SK-N-SH (cell line): ENCODE measurements at regions not wholly inside any gene's neighbourhood (a gene's known extent, or its start where the extent isn't known, plus 50 kb on each side); places are given as distances from the start of the nearest gene placed in this dataset.

Source experiments
- CTCF ChIA-PET: fragments of 300-600, 350-600 bp; formaldehyde crosslinking; extraction: SDS; loops from one replicate; lab custom pipeline; 2021; lab: Yijun Ruan, JAX
- POLR2A ChIA-PET: fragments of 350-600 bp; sonication (Branson Sonifier 250); formaldehyde crosslinking; extraction: SDS; loops from one replicate; lab custom pipeline; 2020; ENCODE audit warnings: antibody characterized with exemption, inconsistent platforms; lab: Yijun Ruan, JAX
- DNase-seq: peaks from one replicate; pipeline ENCODE4 v3.0.0; 2012
- H2AFZ ChIP-seq: fragments of 200-600 bp; sonication (generic); 2 replicates; pipeline ENCODE4 v1.8.1; 2016; ENCODE audit warnings: antibody characterized with exemption, mild to moderate bottlenecking, low read depth
- H3F3A ChIP-seq: fragments of 200-600 bp; sonication (generic); replicated peaks from 2 replicates; pipeline ENCODE3; 2016; ENCODE audit warnings: antibody characterized with exemption, mild to moderate bottlenecking; ENCODE audit not compliant: insufficient read depth
- H3K27ac ChIP-seq, 2 experiments: fragments of 200-500 bp in 1 of 2; fragments of 200-600 bp in 1 of 2; sonication (Bioruptor generic) in 1 of 2; sonication (generic), shearing (Covaris generic) in 1 of 2; 2 replicates each; pipeline versions ENCODE4 v1.5.1 to v1.6.1; 2014 to 2016; ENCODE audit warnings: low read depth in 2 of 2, inconsistent platforms in 1 of 2, low read length in 1 of 2, mild to moderate bottlenecking in 1 of 2, mixed read lengths in 1 of 2
- H3K27me3 ChIP-seq: fragments of 200-600 bp; sonication (generic), shearing (Covaris generic); 2 replicates; pipeline ENCODE4 v1.6.1; 2016; ENCODE audit warnings: mixed run types; ENCODE audit not compliant: insufficient read depth
- H3K36me3 ChIP-seq, 2 experiments: fragments of 200-500 bp in 1 of 2; fragments of 200-600 bp in 1 of 2; sonication (Bioruptor generic) in 1 of 2; sonication (generic) in 1 of 2; replicated peaks in 1 of 2; 2 replicates each; pipeline versions ENCODE3 to v1.5.1; 2014 to 2016; ENCODE audit warnings: low read length in 1 of 2, mild to moderate bottlenecking in 1 of 2; ENCODE audit not compliant: insufficient read depth in 2 of 2, control insufficient read depth in 1 of 2
- H3K4me1 ChIP-seq, 2 experiments: fragments of 200-500 bp in 1 of 2; fragments of 200-600 bp in 1 of 2; sonication (Bioruptor generic) in 1 of 2; sonication (generic), shearing (Covaris generic) in 1 of 2; 2 replicates each; pipeline versions ENCODE4 v1.5.1 to v1.6.1; 2014 to 2016; ENCODE audit warnings: low read depth in 1 of 2, low read length in 1 of 2, mixed run types in 1 of 2; ENCODE audit not compliant: insufficient read depth in 2 of 2, control insufficient read depth in 1 of 2
- H3K4me2 ChIP-seq: fragments of 200-600 bp; sonication (generic), shearing (Covaris generic); 2 replicates; pipeline ENCODE4 v1.6.1; 2017; ENCODE audit warnings: mixed run types
- H3K4me3 ChIP-seq, 2 experiments: fragments of 200-500 bp in 1 of 2; fragments of 200-600 bp in 1 of 2; sonication (Bioruptor generic) in 1 of 2; sonication (generic), shearing (Covaris generic) in 1 of 2; 2 replicates each; pipeline versions ENCODE4 v1.5.1 to v1.8.1; 2014 to 2016; ENCODE audit warnings: low read depth in 2 of 2, inconsistent platforms in 1 of 2, low read length in 1 of 2, mild to moderate bottlenecking in 1 of 2, mixed read lengths in 1 of 2, moderate library complexity in 1 of 2
- H3K79me2 ChIP-seq: fragments of 200-600 bp; sonication (generic); 2 replicates; pipeline ENCODE4 v1.8.1; 2017; ENCODE audit warnings: mild to moderate bottlenecking; ENCODE audit not compliant: insufficient read depth
- H3K9ac ChIP-seq: fragments of 200-600 bp; sonication (generic); 2 replicates; pipeline ENCODE4 v1.6.1; 2017; ENCODE audit warnings: mixed run types
- H3K9me2 ChIP-seq: fragments of 200-600 bp; sonication (generic); 2 replicates; pipeline ENCODE4 v1.6.1; 2017; ENCODE audit warnings: mixed run types
- H3K9me3 ChIP-seq: fragments of 200-600 bp; sonication (generic); 2 replicates; pipeline ENCODE4 v1.6.1; 2017; ENCODE audit warnings: mixed run types, mild to moderate bottlenecking, moderate library complexity
- H4K20me1 ChIP-seq: fragments of 200-600 bp; sonication (generic); 2 replicates; pipeline ENCODE4 v1.6.1; 2017; ENCODE audit warnings: mild to moderate bottlenecking, mixed run types; ENCODE audit not compliant: insufficient read depth
- ELF1 ChIP-seq: IDR thresholded peaks from 2 replicates; pipeline ENCODE4 v1.4.0; 2012
- FOSL2 ChIP-seq: IDR thresholded peaks from 2 replicates; pipeline ENCODE4 v1.4.0; 2012; ENCODE audit warnings: low read depth, mild to moderate bottlenecking, moderate library complexity, borderline replicate concordance
- GATA2 ChIP-seq: sonication (generic); formaldehyde crosslinking; IDR thresholded peaks from 2 replicates; pipeline ENCODE4 v1.5.0; 2020; ENCODE audit warnings: mild to moderate bottlenecking, missing genetic modification reagents
- JUND ChIP-seq: IDR thresholded peaks from 2 replicates; pipeline ENCODE4 v1.4.0; 2012
- MXI1 ChIP-seq: IDR thresholded peaks from 2 replicates; pipeline ENCODE4 v1.6.1; 2012; ENCODE audit warnings: mild to moderate bottlenecking, low read depth, low read length, improper control_type of control experiment
- NFIC ChIP-seq: IDR thresholded peaks from 2 replicates; pipeline ENCODE4 v1.4.0; 2012; ENCODE audit warnings: borderline replicate concordance
- RXRA ChIP-seq: IDR thresholded peaks from 2 replicates; pipeline ENCODE4 v1.4.0; 2012; ENCODE audit warnings: low read depth, mild to moderate bottlenecking, borderline replicate concordance
- SIN3A ChIP-seq: IDR thresholded peaks from 2 replicates; pipeline ENCODE4 v1.6.1; 2012; ENCODE audit warnings: low read depth, mild to moderate bottlenecking, low read length, moderate library complexity, borderline replicate concordance
- YY1 ChIP-seq: IDR thresholded peaks from 2 replicates; pipeline ENCODE4 v1.4.0; 2012; ENCODE audit warnings: low read depth, mild to moderate bottlenecking
- WGBS: methylation state at CpG from one replicate; pipeline ENCODE4 v1.1.6; 2017; ENCODE audit warnings: low lambda C conversion rate; 5-methylcytosine and 5-hydroxymethylcytosine counted together
- TF ChIP-seq, protein P1 (sequence below): fragments of 150-350 bp; IDR thresholded peaks from 2 replicates; pipeline ENCODE4 v1.6.1; 2016; ENCODE audit warnings: mild to moderate bottlenecking, low read depth, low read length
- TF ChIP-seq, protein P2 (sequence below): fragments of 200-600 bp; sonication (generic); IDR thresholded peaks from 2 replicates; pipeline ENCODE4 v1.6.1; 2017; ENCODE audit warnings: antibody characterized with exemption, mild to moderate bottlenecking, moderate library complexity
- TF ChIP-seq, protein P3 (sequence below): IDR thresholded peaks from 2 replicates; pipeline ENCODE4; 2012
- TF ChIP-seq, protein P4 (sequence below): IDR thresholded peaks from 2 replicates; pipeline ENCODE4 v1.4.0; 2012; ENCODE audit warnings: low read depth
- TF ChIP-seq, protein P5 (sequence below): fragments of 150-350 bp; IDR thresholded peaks from 2 replicates; pipeline ENCODE4 v1.6.1; 2017; ENCODE audit warnings: antibody characterized with exemption, low read length, low read depth, borderline replicate concordance

DNA sequence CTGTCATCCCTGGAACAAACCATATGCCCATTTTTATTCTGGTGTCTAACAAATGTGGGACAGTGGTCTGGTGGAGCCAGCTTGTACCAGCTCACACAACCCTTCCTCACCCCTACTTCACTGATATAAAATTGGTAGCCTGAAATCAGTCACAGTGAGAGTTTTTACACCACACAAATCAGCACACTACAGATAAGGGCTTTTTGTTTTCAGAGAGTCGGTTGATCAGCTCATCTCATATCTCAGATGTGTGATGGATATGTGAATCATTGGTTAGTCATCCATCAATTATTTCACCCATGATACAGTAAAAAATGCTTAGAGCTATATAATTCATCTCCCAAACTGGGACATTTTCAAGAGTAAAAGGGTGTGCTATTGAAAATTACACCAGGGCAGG lies 529.2 kb downstream of the EBF1 start (continued):
- no peak for TF ChIP-seq RXRA
- TF ChIP-seq GATA2 (CRISPR knock-in tag), result no peak
- no peak for TF ChIP-seq FOSL2
- TF ChIP-seq, protein P1, sequence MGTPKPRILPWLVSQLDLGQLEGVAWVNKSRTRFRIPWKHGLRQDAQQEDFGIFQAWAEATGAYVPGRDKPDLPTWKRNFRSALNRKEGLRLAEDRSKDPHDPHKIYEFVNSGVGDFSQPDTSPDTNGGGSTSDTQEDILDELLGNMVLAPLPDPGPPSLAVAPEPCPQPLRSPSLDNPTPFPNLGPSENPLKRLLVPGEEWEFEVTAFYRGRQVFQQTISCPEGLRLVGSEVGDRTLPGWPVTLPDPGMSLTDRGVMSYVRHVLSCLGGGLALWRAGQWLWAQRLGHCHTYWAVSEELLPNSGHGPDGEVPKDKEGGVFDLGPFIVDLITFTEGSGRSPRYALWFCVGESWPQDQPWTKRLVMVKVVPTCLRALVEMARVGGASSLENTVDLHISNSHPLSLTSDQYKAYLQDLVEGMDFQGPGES, result no peak
- TF ChIP-seq, protein P2, sequence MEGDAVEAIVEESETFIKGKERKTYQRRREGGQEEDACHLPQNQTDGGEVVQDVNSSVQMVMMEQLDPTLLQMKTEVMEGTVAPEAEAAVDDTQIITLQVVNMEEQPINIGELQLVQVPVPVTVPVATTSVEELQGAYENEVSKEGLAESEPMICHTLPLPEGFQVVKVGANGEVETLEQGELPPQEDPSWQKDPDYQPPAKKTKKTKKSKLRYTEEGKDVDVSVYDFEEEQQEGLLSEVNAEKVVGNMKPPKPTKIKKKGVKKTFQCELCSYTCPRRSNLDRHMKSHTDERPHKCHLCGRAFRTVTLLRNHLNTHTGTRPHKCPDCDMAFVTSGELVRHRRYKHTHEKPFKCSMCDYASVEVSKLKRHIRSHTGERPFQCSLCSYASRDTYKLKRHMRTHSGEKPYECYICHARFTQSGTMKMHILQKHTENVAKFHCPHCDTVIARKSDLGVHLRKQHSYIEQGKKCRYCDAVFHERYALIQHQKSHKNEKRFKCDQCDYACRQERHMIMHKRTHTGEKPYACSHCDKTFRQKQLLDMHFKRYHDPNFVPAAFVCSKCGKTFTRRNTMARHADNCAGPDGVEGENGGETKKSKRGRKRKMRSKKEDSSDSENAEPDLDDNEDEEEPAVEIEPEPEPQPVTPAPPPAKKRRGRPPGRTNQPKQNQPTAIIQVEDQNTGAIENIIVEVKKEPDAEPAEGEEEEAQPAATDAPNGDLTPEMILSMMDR, result no peak
- no peak for TF ChIP-seq MXI1

DNA sequence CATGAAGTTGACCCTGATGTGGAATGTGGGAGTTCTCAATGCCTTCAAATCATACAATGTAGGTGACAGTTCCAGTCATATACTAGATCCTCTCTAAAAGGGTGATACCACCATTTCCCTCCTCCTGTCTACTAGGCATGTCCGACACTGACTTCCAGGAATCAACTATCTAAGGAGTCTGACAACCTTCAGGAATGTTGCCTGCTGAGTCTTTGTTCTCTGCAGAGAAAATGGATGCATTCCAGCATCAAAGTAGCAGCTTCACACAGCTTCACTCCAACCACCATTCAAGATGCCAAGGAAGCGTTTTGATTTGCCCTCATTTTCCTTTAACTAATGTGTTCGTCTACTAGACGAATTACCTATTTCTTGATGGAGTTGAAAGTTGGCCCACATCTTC lies 530.2 kb downstream of the EBF1 start:
- no peak overlapping the region for H3K27ac ChIP-seq
- no peaks in the 10 kb centered on the region for H3K9me3 ChIP-seq
- H3K9ac ChIP-seq, result no peak overlapping the region
- H3K36me3 ChIP-seq, result no peaks in the 10 kb centered on the region
- no peaks in the 10 kb centered on the region for H4K20me1 ChIP-seq
- no peaks in the 10 kb centered on the region for H3K9me2 ChIP-seq
- no peaks in the 10 kb centered on the region for H3K4me1 ChIP-seq
- H3K27me3 ChIP-seq, result no peaks in the 10 kb centered on the region
- ChIA-PET CTCF (no interaction called here), POLR2A (no interaction called here)
- no peak overlapping the region for H3K4me2 ChIP-seq
- TF ChIP-seq ELF1, result no peak
- 57% methylated on average over 4 of the region's 4 CpGs for WGBS
- H3K4me3 ChIP-seq, result no peak overlapping the region
- no peaks in the 10 kb centered on the region for H3K79me2 ChIP-seq
- H3F3A ChIP-seq, result no peaks in the 10 kb centered on the region
- no peak for DNase-seq
- H2AFZ ChIP-seq, result no peak overlapping the region

DNA sequence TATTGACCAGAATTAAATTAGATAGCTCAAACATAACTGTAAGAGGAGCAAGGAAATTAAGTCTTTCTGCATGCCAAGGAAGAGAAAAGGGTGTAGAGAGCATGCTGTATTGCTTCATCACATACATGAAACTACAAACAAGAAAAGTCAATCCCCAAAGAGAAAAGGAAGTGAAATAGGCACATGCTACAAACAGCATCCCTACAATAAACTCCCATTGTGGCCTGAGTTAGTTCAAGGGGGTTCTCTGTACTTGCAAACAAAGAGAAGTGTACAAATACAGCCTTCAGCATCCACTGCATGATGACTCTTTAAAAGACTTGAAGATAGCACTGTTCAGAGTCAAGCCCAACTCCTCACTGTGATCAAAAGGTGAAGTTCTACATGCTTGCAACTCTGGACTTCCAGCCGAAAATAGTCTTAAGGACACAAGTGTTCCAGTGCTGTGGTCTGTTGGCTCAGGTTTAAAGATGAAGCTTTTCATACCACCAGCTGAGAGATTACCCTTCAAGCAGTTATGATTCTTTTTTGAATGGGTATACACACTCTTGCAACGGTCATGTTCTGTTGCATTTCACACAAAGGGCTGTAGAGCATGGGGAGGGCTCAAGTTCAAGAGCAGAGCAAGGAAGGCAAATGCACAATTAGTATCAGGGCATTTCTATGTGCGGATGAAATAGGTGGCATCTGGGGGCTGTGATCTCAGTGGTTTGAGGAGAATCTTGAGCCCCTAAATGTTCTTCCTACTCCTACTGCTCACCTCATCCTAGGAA lies 534.5 kb downstream of the EBF1 start:
- TF ChIP-seq, protein P3, sequence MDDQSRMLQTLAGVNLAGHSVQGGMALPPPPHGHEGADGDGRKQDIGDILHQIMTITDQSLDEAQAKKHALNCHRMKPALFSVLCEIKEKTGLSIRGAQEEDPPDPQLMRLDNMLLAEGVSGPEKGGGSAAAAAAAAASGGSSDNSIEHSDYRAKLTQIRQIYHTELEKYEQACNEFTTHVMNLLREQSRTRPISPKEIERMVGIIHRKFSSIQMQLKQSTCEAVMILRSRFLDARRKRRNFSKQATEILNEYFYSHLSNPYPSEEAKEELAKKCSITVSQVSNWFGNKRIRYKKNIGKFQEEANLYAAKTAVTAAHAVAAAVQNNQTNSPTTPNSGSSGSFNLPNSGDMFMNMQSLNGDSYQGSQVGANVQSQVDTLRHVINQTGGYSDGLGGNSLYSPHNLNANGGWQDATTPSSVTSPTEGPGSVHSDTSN, result no peak
- TF ChIP-seq YY1 (no peak), NFIC (no peak), SIN3A (no peak), MXI1 (no peak), JUND (no peak)
- TF ChIP-seq, protein P4, sequence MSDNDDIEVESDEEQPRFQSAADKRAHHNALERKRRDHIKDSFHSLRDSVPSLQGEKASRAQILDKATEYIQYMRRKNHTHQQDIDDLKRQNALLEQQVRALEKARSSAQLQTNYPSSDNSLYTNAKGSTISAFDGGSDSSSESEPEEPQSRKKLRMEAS, result no peak
- TF ChIP-seq, protein P5, sequence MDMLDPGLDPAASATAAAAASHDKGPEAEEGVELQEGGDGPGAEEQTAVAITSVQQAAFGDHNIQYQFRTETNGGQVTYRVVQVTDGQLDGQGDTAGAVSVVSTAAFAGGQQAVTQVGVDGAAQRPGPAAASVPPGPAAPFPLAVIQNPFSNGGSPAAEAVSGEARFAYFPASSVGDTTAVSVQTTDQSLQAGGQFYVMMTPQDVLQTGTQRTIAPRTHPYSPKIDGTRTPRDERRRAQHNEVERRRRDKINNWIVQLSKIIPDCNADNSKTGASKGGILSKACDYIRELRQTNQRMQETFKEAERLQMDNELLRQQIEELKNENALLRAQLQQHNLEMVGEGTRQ, result no peak
- CTCF ChIA-PET, result interaction anchor here (1.1 to 1.2 kb wide), 2 partner anchors 10 to 13 kb away, joined by 3 read pairs; no protein-coding TSS in a partner anchor
- DNase-seq, result no peak
- POLR2A ChIA-PET, result no interaction called here
- H2AFZ ChIP-seq, result no peak overlapping the region
- H3K9me2 ChIP-seq, result no peaks in the 10 kb centered on the region
- no peaks in the 10 kb centered on the region for H4K20me1 ChIP-seq
- no peaks in the 10 kb centered on the region for H3K4me1 ChIP-seq
- H3K79me2 ChIP-seq, result no peaks in the 10 kb centered on the region
- H3K27ac ChIP-seq, result no peak overlapping the region
- no peak overlapping the region for H3K4me2 ChIP-seq
- H3F3A ChIP-seq, result no peaks in the 10 kb centered on the region
- no peak overlapping the region for H3K4me3 ChIP-seq
- H3K27me3 ChIP-seq, result no peaks in the 10 kb centered on the region
- no peaks in the 10 kb centered on the region for H3K36me3 ChIP-seq
- 35% methylated on average over 3 of the region's 3 CpGs for WGBS
- no peak overlapping the region for H3K9ac ChIP-seq
- H3K9me3 ChIP-seq, result no peaks in the 10 kb centered on the region
